ENCODE measurements at regions not wholly inside any gene's neighbourhood (a gene's known extent, or its start where the extent isn't known, plus 50 kb on each side); places are given as distances from the start of the nearest gene placed in this dataset.

DNA sequence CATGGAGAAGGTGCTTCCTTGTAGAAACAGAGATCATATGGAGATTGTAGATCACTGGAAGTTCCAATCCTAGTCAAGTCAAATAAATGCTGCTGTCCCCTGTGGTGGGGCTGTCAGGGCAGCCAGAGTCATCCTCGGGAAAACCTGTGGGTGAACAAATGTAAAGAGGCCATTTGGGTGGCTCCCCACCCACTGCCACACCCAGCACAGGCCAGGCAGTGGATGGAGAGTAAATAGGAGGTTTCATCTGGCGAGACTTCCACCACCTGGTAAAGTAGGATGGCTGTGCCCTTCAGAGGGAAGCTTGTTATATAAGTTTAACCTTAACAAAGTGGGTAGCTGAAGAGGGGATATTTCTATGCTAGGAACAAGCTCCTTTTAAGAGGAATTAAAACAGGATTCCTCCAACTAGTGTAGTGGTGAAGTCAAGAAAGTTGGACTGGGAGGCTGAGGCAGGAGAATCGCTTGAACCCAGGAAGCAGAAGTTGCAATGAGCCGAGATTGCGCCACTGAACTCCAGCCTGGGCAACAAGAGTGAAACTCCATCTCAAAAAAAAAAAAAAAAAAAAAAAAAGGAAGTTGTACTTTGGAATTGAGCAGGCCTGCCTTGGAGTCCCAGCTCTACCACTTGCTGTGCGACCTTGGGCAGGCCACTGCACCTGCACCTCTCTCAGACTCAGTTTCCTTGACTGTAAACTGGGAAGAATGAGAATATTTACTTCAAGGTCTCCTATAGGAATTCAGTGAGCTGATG lies 273.7 kb downstream of the PTTG2 start:
- BruUV-seq (replicated peaks), result no TSS peak
- DNase-seq (ENCODE audit: low spot score) (no peak), FAIRE-seq (no peak), ATAC-seq (no peak)
- Histone ChIP-seq H3K36me3 (replicated peaks in 1 of 2; ENCODE audit: control insufficient read depth in 1 of 2, insufficient read depth in 2 of 2, low read length in 2 of 2) (no peaks in the 10 kb centered on the region), H2AFZ (ENCODE audit: low read length) (no peak overlapping the region), H3K4me3 (replicated peaks in 1 of 3; ENCODE audit: insufficient read depth in 1 of 3, low read depth in 2 of 3, low read length in 3 of 3) (no peak overlapping the region), H4K20me1 (ENCODE audit: insufficient read depth, low read length) (no peaks in the 10 kb centered on the region), H3K9ac (ENCODE audit: insufficient read depth, low read depth, low read length) (no peak overlapping the region), H3K4me1 (ENCODE audit: insufficient read depth, low read length) (peaks cover 72% of the 10 kb centered on the region), H3K27me3 (ENCODE audit: control insufficient read depth in 1 of 2, insufficient read depth in 2 of 2, low read length in 2 of 2) (no peaks in the 10 kb centered on the region; a peak in 1 of 5 replicates), H3K27ac (ENCODE audit: extremely low read length, insufficient read depth, low read length) (no peak overlapping the region), H3K4me2 (ENCODE audit: low read depth, low read length) (peak overlapping the region; percentile 29; the same call in 1 of the 2 replicates), H3K79me2 (ENCODE audit: insufficient read depth, low read length) (no peaks in the 10 kb centered on the region), H3K9me3 (ENCODE audit: low read length) (no peaks in the 10 kb centered on the region; the same call in 1 of the 2 replicates)
- intact Hi-C loops (cut with micrococcal nuclease; ENCODE audit: unreplicated experiment), result no loop called here
- CTCF ChIA-PET (ENCODE audit: low intra/inter-chr PET ratio, low total read pairs), result no interaction called here
- WGBS (ENCODE audit: low lambda C conversion rate), result 46% methylated on average over 6 of the region's 6 CpGs
- POLR2A ChIA-PET, result interaction anchor here (0.7 kb wide), 1 partner anchor 348 kb away, joined by 4 read pairs; no protein-coding TSS in a partner anchor
- in situ Hi-C loops (cut with HindIII; ENCODE audit: extremely low pct_ligation_motif_present, low pct_unique_long_range_greater_than_20kb), result no loop called here
- TF ChIP-seq MIXL1 (CRISPR knock-in tag; IDR thresholded peaks at IDR 0.05) (no peak), ARHGAP35 (CRISPR knock-in tag; IDR thresholded peaks at IDR 0.05; ENCODE audit: borderline replicate concordance) (no peak), HNF4A (CRISPR knock-in tag; IDR thresholded peaks at IDR 0.05) (0 out of 2 replicates have a peak, but pooled peaks have one; percentile 16), HNF4G (IDR thresholded peaks at IDR 0.05; ENCODE audit: borderline replicate concordance, low read depth, low read length) (no peak), HNF4G (CRISPR knock-in tag; IDR thresholded peaks at IDR 0.05; ENCODE audit: borderline replicate concordance, low read depth) (no peak), NFATC3 (CRISPR knock-in tag; IDR thresholded peaks at IDR 0.05) (no peak), ZNF629 (CRISPR knock-in tag; conservative IDR thresholded peaks at IDR 0.05) (peak; percentile 36; the same call in 1 of the 2 replicates), ZMYM3 (CRISPR knock-in tag; IDR thresholded peaks at IDR 0.05) (peak; percentile 24; the same call in 1 of the 2 replicates), CCAR2 (optimal IDR thresholded peaks at IDR 0.05; ENCODE audit: low read depth, low read length) (no peak), ZNF709 (CRISPR knock-in tag; IDR thresholded peaks at IDR 0.05) (no peak), NR2F2 (IDR thresholded peaks at IDR 0.05; ENCODE audit: borderline replicate concordance, low read depth) (no peak), FLYWCH1 (CRISPR knock-in tag; IDR thresholded peaks at IDR 0.05) (no peak)
- TF ChIP-seq, protein P1, sequence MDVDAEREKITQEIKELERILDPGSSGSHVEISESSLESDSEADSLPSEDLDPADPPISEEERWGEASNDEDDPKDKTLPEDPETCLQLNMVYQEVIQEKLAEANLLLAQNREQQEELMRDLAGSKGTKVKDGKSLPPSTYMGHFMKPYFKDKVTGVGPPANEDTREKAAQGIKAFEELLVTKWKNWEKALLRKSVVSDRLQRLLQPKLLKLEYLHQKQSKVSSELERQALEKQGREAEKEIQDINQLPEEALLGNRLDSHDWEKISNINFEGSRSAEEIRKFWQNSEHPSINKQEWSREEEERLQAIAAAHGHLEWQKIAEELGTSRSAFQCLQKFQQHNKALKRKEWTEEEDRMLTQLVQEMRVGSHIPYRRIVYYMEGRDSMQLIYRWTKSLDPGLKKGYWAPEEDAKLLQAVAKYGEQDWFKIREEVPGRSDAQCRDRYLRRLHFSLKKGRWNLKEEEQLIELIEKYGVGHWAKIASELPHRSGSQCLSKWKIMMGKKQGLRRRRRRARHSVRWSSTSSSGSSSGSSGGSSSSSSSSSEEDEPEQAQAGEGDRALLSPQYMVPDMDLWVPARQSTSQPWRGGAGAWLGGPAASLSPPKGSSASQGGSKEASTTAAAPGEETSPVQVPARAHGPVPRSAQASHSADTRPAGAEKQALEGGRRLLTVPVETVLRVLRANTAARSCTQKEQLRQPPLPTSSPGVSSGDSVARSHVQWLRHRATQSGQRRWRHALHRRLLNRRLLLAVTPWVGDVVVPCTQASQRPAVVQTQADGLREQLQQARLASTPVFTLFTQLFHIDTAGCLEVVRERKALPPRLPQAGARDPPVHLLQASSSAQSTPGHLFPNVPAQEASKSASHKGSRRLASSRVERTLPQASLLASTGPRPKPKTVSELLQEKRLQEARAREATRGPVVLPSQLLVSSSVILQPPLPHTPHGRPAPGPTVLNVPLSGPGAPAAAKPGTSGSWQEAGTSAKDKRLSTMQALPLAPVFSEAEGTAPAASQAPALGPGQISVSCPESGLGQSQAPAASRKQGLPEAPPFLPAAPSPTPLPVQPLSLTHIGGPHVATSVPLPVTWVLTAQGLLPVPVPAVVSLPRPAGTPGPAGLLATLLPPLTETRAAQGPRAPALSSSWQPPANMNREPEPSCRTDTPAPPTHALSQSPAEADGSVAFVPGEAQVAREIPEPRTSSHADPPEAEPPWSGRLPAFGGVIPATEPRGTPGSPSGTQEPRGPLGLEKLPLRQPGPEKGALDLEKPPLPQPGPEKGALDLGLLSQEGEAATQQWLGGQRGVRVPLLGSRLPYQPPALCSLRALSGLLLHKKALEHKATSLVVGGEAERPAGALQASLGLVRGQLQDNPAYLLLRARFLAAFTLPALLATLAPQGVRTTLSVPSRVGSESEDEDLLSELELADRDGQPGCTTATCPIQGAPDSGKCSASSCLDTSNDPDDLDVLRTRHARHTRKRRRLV (CRISPR knock-in tag; IDR thresholded peaks at IDR 0.05), result no peak
- TF ChIP-seq, protein P2, sequence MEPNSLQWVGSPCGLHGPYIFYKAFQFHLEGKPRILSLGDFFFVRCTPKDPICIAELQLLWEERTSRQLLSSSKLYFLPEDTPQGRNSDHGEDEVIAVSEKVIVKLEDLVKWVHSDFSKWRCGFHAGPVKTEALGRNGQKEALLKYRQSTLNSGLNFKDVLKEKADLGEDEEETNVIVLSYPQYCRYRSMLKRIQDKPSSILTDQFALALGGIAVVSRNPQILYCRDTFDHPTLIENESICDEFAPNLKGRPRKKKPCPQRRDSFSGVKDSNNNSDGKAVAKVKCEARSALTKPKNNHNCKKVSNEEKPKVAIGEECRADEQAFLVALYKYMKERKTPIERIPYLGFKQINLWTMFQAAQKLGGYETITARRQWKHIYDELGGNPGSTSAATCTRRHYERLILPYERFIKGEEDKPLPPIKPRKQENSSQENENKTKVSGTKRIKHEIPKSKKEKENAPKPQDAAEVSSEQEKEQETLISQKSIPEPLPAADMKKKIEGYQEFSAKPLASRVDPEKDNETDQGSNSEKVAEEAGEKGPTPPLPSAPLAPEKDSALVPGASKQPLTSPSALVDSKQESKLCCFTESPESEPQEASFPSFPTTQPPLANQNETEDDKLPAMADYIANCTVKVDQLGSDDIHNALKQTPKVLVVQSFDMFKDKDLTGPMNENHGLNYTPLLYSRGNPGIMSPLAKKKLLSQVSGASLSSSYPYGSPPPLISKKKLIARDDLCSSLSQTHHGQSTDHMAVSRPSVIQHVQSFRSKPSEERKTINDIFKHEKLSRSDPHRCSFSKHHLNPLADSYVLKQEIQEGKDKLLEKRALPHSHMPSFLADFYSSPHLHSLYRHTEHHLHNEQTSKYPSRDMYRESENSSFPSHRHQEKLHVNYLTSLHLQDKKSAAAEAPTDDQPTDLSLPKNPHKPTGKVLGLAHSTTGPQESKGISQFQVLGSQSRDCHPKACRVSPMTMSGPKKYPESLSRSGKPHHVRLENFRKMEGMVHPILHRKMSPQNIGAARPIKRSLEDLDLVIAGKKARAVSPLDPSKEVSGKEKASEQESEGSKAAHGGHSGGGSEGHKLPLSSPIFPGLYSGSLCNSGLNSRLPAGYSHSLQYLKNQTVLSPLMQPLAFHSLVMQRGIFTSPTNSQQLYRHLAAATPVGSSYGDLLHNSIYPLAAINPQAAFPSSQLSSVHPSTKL (CRISPR knock-in tag; IDR thresholded peaks at IDR 0.05), result peak; percentile 24; the same call in 1 of the 2 replicates
